GM12873 (cell line): ENCODE measurements at regions not wholly inside any gene's neighbourhood (a gene's known extent, or its start where the extent isn't known, plus 50 kb on each side); places are given as distances from the start of the nearest gene placed in this dataset.

Experiments used
- CTCF ChIP-seq: IDR thresholded peaks from 2 replicates; pipeline ENCODE4 v1.5.1; 2012; ENCODE audit warnings: low read depth, mild to moderate bottlenecking, moderate library complexity, low read length, control low read depth; ENCODE audit not compliant: insufficient read depth; ENCODE audit errors: missing control alignments

GRCh38 chr22:49084206-49084605 is 743.5 kb downstream of the BRD1 start:
- no peak for TF ChIP-seq CTCF

- no peak for TF ChIP-seq CTCF
Measured at GRCh38 chr22:49083607-49084006, 744.1 kb downstream of the BRD1 start.

GRCh38 chr22:49082451-49082850 is 745.2 kb downstream of the BRD1 start:
- no peak for TF ChIP-seq CTCF

GRCh38 chr22:49081926-49082325 is 745.7 kb downstream of the BRD1 start:
- TF ChIP-seq CTCF: no peak

GRCh38 chr22:49081261-49081666 is 746.4 kb downstream of the BRD1 start:
- no peak for TF ChIP-seq CTCF

GRCh38 chr22:49080631-49081030 is 747.0 kb downstream of the BRD1 start:
- no peak for TF ChIP-seq CTCF

GRCh38 chr22:49079743-49080500 is 747.8 kb downstream of the BRD1 start:
- TF ChIP-seq CTCF: no peak
